ENCODE measurements at regions not wholly inside any gene's neighbourhood (a gene's known extent, or its start where the extent isn't known, plus 50 kb on each side); places are given as distances from the start of the nearest gene placed in this dataset.

GRCh38 chr10:43945094-43945730 is 296.5 kb upstream of the ZNF32 start:
- peak; percentile 12 for DNase-seq

DNA sequence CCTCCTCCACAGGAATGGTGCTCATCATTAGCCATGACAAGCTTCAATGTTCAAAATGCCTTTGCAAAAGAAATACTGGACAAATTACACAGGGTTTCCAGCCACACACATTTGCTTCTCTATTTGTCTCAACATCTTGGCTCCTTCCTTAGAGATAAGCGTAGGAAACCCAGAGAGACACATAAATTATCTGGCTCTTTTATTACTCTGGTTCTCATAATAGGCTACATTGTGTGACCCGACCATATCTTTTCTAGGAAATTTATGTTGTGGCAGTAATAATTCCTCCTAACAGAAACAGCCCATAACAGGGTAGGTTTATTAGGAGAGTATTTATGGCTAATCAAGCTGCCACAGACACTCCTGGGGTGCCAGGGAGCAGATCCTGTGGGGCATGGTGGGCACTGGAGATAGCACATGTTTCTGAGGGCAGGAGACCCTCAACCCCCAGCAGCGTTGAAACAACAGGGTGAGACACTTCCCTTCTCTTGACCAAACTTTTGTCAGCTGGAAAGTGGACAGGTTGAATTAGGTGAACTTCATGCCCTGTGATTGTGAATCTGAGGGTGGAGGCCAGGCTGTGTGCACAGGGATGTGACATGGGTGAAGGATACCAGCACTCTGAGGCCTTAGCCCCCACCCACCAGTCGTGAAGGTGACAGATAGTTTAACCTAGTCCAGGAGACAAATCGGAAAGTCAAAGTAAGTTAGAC is 295.9 kb upstream of the ZNF32 start:
- no peak for DNase-seq

DNA sequence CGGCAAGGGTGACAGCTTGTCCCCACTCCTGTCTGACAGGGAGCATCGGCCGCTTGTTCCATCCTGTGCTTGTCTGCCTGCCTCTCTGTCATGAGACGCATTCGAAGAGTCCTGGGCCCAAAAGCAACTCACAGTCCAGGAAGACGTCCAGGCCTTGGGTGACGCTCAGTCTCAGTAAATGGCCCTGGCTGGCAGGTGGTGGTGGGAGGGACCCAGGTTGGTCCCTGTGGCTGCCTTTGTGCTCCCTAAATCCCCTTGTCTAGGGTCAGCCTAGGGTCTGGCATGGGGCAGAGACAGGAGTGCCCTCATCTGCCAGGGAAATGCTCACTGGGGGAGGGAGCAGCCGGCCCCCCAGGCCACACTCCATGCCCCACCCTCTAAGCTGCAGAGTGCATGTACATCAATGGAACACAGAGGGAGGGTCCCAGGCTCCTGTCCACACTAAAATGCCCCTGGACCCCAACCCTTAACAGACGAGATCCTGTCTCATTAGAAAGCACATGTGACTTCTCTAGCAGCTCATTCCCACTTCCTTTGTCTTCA is 295.2 kb upstream of the ZNF32 start:
- no peak for DNase-seq

DNA sequence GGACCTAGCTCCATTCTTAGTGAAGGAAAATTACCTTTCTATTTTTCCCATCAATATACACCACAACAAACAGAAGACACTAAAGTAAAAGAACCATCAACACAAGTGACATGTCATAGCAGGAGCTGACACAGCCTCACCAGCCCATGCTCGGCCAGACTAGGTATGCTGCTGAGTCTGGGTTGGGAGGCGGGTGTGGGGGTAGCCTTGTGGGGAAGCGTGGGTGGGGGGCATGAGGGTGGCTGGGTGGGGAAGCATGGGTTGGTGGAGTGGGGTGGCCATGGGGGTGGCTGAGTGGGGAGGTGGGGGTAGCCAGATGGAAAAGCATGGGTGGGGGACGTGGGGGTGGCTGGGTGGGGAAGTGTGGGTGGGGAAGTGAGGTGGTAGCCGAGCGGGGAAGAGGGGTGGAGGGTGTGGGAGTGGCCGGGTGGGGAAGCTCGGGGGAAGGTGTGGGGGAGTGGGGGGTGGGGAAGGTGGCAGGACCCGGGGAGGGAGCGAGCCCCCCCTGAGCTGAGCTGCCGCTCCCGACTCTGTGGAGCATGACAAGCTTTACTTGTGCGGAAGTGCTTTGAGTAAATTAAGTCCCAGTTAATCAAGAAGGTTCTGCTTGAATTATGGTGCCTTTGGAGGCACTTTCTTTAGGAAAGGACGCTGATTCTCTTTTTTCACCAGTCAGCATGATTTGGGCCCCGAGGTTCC is 294.6 kb upstream of the ZNF32 start:
- DNase-seq = no peak

GRCh38 chr10:43942096-43942850 is 293.6 kb upstream of the ZNF32 start:
- DNase-seq = no peak

DNA sequence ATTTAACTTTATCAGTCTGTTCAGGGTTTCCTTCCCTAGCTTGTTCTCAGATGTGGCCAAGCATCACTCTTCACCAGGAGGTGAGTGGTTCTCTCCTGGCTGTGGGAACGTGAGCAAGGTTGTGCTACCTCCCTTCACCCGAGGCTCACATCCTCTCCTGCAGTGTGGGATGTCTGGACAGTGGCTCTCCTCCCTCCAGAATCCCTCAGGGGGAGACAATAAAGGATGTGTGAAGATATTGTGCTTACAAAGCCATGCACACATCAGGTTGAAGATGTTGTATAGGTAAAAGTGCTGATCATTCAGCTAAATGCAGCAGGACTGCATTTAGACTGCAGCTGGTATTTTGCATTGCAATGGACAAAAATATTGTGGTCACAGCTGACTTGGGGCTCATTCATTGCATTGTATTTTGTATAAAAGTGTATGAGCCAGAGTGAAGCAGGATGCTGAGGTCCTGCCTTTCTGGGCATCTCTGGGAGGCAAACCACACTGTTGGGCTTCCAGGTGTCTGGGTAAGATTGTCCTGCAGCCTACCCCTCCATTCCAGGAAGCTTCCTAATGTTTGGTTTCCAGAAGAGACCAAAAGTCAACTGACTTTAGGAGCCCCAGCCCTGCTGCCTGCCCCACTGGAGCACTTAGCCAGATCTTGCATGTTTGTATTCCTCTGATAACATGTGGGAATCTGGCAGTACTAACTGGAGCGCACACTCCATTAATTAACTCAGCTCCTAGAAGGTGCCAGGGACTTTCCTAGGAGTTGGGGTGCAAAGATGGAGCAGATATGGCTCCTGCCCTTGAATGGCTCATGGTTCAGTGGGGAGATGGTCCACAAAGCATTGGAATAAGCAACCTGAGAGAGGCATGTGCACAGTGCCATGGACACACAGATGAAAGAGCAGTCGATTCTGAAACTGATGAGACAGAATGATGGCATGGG is 292.5 kb upstream of the ZNF32 start:
- no peak for DNase-seq

DNA sequence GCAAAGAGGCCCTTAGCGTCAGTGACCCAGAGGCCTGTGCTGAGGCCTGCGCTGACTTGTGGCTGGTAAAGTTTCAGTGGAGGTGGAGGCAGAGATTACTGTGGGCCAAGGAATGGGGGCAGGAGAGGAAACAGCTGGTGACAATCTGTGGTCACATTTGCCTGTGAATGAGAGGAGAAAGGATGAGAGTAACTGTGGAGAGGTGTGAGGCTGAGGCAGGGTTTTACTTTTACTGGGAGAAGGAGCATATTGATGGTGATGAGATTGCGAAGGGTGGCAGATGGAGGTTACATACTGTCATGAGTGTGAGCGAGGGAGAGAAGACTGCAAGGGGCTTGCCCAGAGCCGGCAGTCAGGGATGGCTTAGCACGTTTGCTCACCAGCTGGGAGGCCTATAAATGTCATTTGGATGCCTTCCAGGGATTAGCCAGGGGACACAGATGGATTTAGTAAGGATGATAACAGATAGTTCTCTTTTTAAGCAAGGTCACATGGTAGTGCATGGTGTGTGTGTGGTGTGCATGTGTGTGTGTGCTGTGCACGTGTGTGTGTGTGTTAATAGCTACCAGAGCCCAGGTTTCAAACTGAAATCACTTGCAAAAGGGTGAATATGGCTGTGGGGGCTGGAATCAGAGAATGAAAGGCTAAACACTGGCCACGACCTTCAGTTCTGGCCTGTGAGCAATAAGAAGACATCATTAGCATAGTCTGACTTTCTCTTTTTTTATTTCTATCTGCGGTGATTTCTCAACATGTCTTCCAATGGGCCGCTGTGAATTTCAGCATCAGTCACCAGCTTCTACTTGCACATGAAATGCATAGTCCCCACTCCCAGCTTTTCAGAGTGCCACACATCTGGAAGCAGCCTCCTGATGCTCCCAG is 291.5 kb upstream of the ZNF32 start:
- DNase-seq = peak; percentile 66

- no peak for DNase-seq
Observed at GRCh38 chr10:43939389-43939938, 290.8 kb upstream of the ZNF32 start.

DNA sequence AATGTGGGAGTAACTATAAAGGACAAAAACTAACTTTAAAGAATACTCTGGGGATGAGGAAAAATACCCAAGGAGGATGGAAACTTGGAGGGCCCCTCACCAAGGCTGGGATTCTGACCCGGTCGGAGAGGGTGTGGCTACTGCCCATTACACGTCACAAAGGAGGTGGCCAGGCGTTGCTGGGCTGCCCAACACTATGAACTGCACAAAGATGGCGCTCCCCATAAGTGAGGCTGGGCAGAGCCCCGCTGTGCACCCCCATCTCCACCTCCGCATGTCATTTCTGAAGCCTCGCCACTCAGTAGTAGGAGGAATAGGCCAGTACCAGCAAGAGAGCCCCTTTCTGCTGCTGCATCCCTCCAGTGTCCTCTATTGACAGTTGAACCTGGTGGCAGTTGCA is 290.1 kb upstream of the ZNF32 start:
- no peak for DNase-seq

DNA sequence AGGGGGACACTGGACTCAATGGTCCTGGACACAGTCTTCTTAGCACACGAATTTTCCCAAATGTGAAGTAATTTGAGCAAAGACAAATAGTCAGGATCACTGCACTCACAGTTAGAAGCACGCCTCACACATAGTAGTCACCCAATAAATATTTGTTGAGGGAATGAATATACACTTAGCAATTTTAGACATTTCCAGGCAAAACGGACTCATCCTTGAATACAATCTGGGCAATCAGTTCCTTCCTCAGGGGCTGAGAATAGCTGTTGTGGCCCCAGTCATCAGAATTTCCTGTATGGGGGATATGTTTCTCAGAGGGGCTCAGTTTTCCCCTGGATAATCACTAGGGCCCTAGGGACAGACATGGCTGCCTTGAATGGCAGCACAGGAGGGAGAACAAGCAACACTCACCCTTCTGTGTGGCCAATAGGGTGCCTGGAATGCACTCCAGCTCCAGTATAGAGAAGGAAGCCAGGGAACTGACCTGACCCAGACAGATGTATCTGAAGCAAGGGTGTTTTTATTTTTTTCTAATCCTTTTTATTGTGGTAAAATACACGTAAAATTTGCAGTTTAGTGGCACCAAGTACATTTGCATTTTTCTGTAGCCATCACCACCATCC is 282.7 kb upstream of the ZNF32 start:
- DNase-seq = no peak

DNA sequence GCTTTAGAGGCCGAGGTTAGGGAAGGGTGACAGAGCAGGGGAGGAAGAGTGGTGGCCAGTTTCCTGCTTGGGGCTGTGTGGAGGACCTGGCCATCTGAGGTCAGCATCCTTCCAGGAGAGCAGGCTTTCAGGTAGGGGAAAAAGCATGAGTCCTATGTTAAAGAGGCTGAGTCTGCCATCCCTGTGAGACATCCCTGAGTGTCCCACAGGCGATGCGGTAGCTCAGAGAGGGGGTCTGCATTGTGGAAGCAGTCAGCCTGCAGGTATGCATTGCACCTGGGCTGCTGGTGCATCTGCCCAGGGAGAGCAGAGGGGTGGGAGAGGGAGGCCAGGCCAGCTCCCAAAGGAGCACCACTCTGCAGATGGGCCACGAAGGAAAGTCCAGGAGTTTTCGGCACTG is 282.1 kb upstream of the ZNF32 start:
- no peak for DNase-seq

DNA sequence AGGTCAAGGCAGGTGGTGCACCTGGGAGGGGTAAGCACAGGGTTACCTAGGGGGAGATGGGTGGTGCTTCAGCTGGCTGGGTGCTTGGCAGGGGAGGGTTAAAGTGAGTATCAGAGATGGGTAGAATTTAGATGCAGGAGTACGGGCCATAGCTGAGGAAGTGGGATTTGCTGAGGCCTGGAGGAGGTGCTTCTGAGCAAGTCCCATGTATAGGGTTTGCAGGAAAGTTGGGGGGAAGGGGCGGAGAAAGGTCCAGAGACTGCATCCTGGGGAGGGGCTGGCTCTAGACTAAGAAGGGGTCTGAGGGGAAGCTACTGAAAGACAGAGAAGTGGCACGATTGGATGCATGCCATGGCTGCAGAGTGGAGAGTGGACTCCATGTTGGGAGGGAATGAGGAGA is 281.6 kb upstream of the ZNF32 start:
- DNase-seq = peak; percentile 2

DNA sequence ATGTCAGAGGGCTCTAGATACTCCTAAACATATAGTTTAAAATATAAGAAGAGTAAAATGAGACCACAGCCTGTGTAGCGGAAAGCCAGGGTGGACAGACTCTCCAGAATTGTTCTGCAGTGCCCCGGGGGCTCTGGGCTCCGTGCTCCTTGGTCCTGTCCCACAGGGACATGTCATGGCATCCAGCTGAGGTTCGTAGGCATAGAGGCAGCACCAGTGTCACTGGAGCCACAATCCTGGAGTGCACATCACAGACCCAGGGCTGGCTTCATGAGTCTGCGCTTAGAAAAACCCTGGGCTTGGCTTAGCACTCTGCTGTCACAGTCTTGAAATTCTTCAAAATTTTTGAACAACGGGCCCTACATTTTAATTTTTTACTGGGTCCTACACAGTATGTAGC is 280.4 kb upstream of the ZNF32 start:
- DNase-seq = no peak

DNA sequence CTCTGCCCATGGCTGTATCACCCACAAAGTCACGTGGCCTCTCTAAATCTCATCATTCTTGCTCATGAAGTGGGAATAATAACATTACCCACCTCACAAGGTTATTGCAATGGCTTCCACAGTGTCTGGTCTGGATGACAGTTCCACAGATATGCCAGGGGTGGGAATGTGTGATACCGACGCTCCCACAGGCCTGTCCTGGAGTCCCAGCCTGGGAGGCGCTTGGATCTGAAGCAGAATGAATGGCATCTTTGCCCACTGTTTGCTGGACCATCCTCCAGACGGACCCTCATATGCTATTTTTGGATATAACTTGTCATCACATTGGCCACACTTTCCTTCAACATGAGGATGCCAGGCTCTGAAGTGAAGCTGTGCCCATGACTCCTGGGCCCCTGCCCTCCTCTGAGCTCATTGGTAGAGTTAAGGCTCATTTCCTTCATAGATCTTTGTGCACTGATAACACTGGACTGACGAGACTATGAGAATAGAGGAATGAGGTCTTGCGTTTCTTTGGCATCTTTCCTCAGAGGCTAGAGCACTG is 279.8 kb upstream of the ZNF32 start:
- DNase-seq = peak; percentile 2

GRCh38 chr10:43926875-43927406 is 278.3 kb upstream of the ZNF32 start:
- DNase-seq = peak; percentile 2

DNA sequence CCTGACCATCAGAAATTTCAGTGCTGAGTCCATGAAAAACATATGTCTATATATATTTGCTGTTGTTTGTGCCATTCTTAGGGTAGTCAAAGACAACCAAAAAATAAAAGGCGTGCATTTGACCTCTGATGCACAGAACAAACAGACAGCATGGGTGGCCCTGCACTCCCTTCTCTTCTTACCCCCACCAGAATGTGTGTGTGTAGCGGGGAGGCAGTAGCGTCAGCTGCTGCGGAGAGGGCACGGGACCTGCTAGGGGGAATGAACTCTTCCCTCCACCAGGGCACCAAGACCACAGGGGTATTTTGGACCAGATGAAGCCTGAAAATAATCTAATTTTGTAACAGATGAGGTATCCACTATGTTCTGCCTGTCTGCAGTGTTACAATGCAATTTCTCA is 277.7 kb upstream of the ZNF32 start:
- DNase-seq = peak; percentile 15

DNA sequence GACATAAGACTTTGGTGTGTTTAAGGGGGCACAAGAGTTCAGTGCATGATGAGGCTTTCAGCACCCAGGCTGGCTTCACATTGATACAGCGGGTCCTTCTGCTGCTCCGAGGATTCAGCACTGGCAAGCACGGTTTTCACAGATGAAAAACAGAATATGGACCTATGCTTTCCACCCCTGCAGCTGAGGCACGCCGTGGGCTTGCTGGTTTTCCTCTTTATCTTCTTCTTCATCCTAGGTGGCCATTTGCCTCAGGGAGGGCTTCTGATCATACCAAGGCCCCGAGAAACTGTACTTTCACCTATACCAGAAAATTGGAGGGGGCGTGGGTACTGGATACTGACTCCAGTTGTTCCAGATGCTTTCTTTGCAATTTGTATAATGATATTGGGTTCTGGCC is 277.1 kb upstream of the ZNF32 start:
- DNase-seq = peak; percentile 1

- no peak for DNase-seq
Observed at GRCh38 chr10:43923328-43923727, 274.6 kb upstream of the ZNF32 start.

All from right hindlimb (tissue), 1 donor.